Stimulated activated effector memory CD8-positive, alpha-beta T cell treated with anti-CD3 and anti-CD28 coated beads, Interleukin-12 subunit alpha, Interleukin-12 subunit beta, amount 100 ng/mL, for 72 hours (primary cell): ENCODE measurements at regions not wholly inside any gene's neighbourhood (a gene's known extent, or its start where the extent isn't known, plus 50 kb on each side); places are given as distances from the start of the nearest gene placed in this dataset.
A peak's percentile ranks its signal among the peaks of the same experiment; 100 is the strongest.
"Not testable (repeated sequence)": the region's sequence is repeated elsewhere in the genome, so short reads cannot be mapped to it uniquely, and the experiment has no call there.

Experiments
- ATAC-seq: fragments of 150-1000 bp; cut with Tn5 transposase; 2 replicates; pipeline ENCODE4 v1.10.0; 2021
- DNase-seq, 2 donors: peaks; one replicate each; pipeline ENCODE4 v3.0.0; 2021 to 2022; ENCODE audit warnings: low spot score in 2 of 2
- H3K27ac Mint-ChIP-seq: one replicate; pipeline ENCODE4 v1.8.0; 2022; ENCODE audit warnings: mild to moderate bottlenecking, mixed read lengths
- H3K36me3 Mint-ChIP-seq: one replicate; pipeline ENCODE4 v1.8.0; 2022; ENCODE audit warnings: mild to moderate bottlenecking, mixed read lengths
- H3K4me1 Mint-ChIP-seq: one replicate; pipeline ENCODE4 v1.8.0; 2022; ENCODE audit warnings: mixed read lengths
- H3K4me3 Mint-ChIP-seq: one replicate; pipeline ENCODE4 v1.8.0; 2022; ENCODE audit warnings: mild to moderate bottlenecking, mixed read lengths
- H3K9me3 Mint-ChIP-seq: one replicate; pipeline ENCODE4 v1.8.0; 2022; ENCODE audit warnings: mixed read lengths

DNA sequence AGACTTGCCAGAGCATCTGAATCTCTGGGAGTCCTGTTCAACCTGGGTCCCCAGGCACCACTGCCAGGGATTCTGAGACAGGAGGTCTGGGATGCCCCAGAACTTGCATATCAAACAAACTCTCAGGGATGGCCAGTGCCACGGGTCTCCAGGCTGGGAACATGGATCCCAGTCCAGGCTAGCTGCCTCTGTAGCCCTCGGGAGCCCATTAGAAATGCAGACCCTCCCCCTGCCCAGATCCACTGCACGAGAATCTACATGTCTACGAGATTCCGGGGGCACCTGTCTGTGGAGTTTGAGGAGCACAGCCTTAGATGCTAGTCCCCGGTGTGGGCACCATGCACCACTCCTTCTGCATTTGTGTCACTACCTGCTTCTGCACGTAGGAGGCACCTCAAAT, 183.9 kb downstream of the NPIPB11 start:
- ATAC-seq, H3K9me3 Mint-ChIP-seq, H3K27ac Mint-ChIP-seq, H3K4me3 Mint-ChIP-seq, DNase-seq: not testable (repeated sequence)
- Mint-ChIP-seq H3K4me1 (peaks cover 23% of the 10 kb centered on the region), H3K36me3 (peaks cover 21% of the 10 kb centered on the region)

GRCh38 chr16:29222008-29222407, 184.5 kb downstream of the NPIPB11 start:
- Mint-ChIP-seq H3K4me1 (peaks cover 23% of the 10 kb centered on the region), H3K36me3 (peaks cover 20% of the 10 kb centered on the region)
- H3K9me3 Mint-ChIP-seq, H3K27ac Mint-ChIP-seq, ATAC-seq, DNase-seq, H3K4me3 Mint-ChIP-seq: not testable (repeated sequence)

- Mint-ChIP-seq H3K4me1 (peaks cover 17% of the 10 kb centered on the region), H3K36me3 (peaks cover 14% of the 10 kb centered on the region)
- not testable (repeated sequence) for H3K9me3 Mint-ChIP-seq, DNase-seq, H3K4me3 Mint-ChIP-seq, H3K27ac Mint-ChIP-seq, ATAC-seq
These were observed 185.1 kb downstream of the NPIPB11 start for GRCh38 chr16:29221281-29221955.

GRCh38 chr16:29220647-29221191, 185.8 kb downstream of the NPIPB11 start:
- peaks cover 13% of the 10 kb centered on the region for H3K4me1 Mint-ChIP-seq
- not testable (repeated sequence) for ATAC-seq, DNase-seq, H3K9me3 Mint-ChIP-seq, H3K4me3 Mint-ChIP-seq, H3K27ac Mint-ChIP-seq
- peaks cover 14% of the 10 kb centered on the region for H3K36me3 Mint-ChIP-seq

DNA sequence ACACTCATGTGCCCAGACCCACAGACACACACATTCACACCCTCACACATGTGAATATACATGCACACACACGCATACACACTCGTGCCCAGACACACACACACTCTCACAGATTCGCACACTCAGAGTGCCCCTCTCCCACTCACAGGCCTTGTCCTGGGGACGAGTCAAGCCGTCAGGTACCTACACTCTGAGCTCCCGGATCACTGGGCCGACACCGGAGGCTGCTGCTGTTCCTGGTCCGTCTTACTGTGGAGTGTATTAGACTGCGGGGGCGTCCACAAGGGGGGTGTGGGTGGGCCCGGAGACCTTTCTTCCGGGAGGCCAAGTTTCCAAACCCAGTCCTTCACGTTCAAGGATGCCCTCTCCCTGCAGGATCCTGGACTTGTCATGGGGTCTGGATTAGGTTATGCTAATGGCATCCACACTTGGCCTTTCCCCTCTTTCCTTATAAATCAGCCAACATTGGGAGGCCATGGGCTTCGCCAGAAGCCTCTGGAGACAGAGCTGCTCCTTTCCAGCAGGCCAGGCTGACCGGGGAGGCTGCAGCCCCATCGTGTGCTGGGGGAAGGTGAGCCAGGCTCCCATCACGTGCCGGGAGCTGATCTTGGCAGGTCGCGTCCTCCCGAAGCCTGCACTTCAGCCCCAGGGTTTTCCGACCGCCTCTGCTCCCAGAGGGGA, 186.4 kb downstream of the NPIPB11 start:
- Mint-ChIP-seq H3K4me1 (peaks cover 13% of the 10 kb centered on the region), H3K36me3 (peaks cover 14% of the 10 kb centered on the region)
- H3K9me3 Mint-ChIP-seq, H3K27ac Mint-ChIP-seq, DNase-seq, H3K4me3 Mint-ChIP-seq, ATAC-seq: not testable (repeated sequence)

- not testable (repeated sequence) for H3K27ac Mint-ChIP-seq, ATAC-seq, H3K4me3 Mint-ChIP-seq, H3K9me3 Mint-ChIP-seq, DNase-seq
- peaks cover 13% of the 10 kb centered on the region for H3K4me1 Mint-ChIP-seq
- peaks cover 14% of the 10 kb centered on the region for H3K36me3 Mint-ChIP-seq
These were observed 186.9 kb downstream of the NPIPB11 start for GRCh38 chr16:29219562-29219961.

GRCh38 chr16:29218649-29219048, 187.9 kb downstream of the NPIPB11 start:
- not testable (repeated sequence) for H3K4me3 Mint-ChIP-seq, DNase-seq, H3K9me3 Mint-ChIP-seq, H3K27ac Mint-ChIP-seq
- Mint-ChIP-seq H3K36me3 (peaks cover 14% of the 10 kb centered on the region), H3K4me1 (peaks cover 13% of the 10 kb centered on the region)
- ATAC-seq = peak; percentile 8

DNA sequence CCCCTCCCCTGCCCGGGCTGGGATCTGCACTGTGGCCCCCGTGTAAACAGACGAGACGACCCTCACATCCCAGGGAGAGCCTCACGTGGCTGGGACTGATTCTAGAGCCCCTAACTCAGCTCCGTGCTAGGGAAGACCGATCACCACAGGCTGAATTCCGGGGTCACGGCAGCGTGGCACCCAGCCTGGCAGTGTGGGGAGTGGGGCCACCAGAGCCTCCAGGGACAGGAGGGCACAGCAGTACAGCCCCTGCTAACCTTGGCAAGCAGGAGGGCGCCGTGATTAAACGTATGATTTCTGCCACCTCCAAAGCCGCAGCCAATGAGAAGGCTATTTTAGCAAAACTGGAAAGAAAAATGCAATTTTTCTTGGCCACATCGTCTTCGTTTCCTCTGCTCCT, 188.3 kb downstream of the NPIPB11 start:
- not testable (repeated sequence) for H3K9me3 Mint-ChIP-seq, H3K27ac Mint-ChIP-seq, ATAC-seq, DNase-seq, H3K4me3 Mint-ChIP-seq, H3K4me1 Mint-ChIP-seq
- H3K36me3 Mint-ChIP-seq = peaks cover 14% of the 10 kb centered on the region

DNA sequence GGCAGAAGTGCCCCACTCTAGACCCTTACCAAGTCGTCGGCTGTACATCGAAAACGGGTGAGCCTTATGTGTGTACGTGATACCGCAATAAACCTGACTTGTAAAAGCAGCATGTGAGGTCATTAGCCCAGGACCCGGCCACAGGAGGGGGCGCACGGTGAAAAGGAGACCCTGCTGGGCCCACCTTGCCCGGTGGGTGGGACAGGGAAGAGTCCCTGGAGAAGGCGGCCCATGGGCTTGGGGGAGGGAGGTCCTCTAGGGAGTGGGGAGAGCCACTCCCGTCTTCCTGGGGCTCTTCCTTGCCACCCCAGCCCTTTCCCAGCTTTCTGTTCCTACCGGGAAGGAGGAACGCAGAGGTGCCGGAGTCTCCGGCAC, 188.8 kb downstream of the NPIPB11 start:
- H3K27ac Mint-ChIP-seq, H3K4me1 Mint-ChIP-seq, H3K9me3 Mint-ChIP-seq, DNase-seq, H3K4me3 Mint-ChIP-seq: not testable (repeated sequence)
- H3K36me3 Mint-ChIP-seq = peaks cover 14% of the 10 kb centered on the region
- ATAC-seq = peak; percentile 13

DNA sequence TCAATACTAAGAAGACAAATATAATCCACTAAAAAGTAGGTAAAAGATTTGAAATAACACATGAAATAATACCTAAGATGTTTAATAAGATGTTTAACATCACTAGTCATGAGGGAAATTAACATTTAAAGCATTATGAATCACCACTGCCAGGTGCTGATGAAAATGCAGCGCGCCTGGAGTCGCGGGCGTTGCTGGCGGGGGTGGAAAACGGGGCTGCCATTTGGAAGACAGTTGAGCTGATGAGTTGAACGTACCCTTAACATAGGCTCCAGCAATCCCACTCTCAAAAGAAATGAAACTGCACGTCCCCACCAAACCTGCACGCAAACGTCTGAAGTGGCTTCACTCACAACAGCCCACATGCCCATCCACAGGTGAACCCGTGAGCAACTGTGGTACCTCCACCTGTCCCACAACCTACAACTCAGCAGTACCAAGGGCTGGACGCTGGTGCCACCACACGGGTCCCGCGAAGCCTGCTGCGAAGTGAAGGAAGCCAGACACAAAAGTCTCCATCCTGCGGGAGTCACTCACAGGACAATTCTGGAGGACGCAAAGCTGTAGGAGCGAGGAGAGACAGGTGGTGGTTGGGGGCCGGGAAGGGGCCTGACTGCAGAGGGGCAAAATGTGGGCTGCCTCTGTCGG, 189.3 kb downstream of the NPIPB11 start:
- DNase-seq, H3K9me3 Mint-ChIP-seq, ATAC-seq, H3K4me1 Mint-ChIP-seq, H3K27ac Mint-ChIP-seq, H3K4me3 Mint-ChIP-seq: not testable (repeated sequence)
- peaks cover 19% of the 10 kb centered on the region for H3K36me3 Mint-ChIP-seq

DNA sequence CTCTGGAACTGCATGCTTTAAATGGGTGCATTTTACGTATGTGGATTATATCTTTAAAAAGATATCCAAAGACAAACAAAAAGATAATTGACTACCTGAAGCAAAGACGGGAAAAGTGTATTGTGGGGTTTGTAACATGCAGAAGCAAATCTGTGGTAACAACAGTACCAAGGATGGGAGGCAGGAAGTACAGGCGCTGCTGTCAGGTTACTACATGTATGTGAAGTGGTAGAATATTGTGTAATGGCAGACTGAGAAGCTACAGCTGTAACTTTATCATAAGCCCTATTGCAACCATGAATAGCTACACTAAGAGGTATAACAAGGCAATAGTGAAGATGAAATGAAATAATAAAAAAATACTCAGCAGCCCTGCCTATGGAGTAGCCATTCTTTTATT, 192.7 kb downstream of the NPIPB11 start:
- not testable (repeated sequence) for H3K4me1 Mint-ChIP-seq, H3K27ac Mint-ChIP-seq, ATAC-seq, H3K4me3 Mint-ChIP-seq, DNase-seq, H3K9me3 Mint-ChIP-seq
- peaks cover 21% of the 10 kb centered on the region for H3K36me3 Mint-ChIP-seq

- not testable (repeated sequence) for H3K27ac Mint-ChIP-seq, ATAC-seq, H3K4me1 Mint-ChIP-seq, H3K9me3 Mint-ChIP-seq, DNase-seq, H3K4me3 Mint-ChIP-seq
- H3K36me3 Mint-ChIP-seq = peaks cover 21% of the 10 kb centered on the region
These were observed 193.3 kb downstream of the NPIPB11 start for GRCh38 chr16:29213251-29213650.

GRCh38 chr16:29212084-29213027, 194.2 kb downstream of the NPIPB11 start:
- not testable (repeated sequence) for H3K4me1 Mint-ChIP-seq, DNase-seq, H3K27ac Mint-ChIP-seq, H3K4me3 Mint-ChIP-seq, ATAC-seq, H3K9me3 Mint-ChIP-seq
- peaks cover 21% of the 10 kb centered on the region for H3K36me3 Mint-ChIP-seq

DNA sequence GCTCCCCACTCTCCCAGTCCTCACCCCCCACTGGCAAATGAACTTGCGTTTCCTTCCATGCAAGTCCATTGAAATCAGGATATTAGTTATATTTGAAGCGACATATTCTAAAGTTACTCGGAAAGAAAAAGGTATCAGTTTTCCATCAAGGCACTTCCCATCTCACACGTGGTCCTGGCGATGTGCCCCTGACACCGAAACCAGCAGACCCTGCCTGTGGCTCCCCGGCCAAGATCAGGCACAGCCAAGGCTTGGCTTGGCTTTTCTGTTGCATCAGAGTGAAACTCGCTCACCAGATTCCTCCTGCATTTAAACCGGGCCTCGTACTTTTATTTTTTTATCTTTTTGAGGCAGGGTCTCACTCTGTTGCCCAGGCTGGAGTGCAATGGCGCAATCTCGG, 195.1 kb downstream of the NPIPB11 start:
- not testable (repeated sequence) for H3K4me1 Mint-ChIP-seq, H3K27ac Mint-ChIP-seq, ATAC-seq, H3K9me3 Mint-ChIP-seq, H3K4me3 Mint-ChIP-seq, DNase-seq
- H3K36me3 Mint-ChIP-seq = peaks cover 21% of the 10 kb centered on the region
